ENCODE measurements at regions not wholly inside any gene's neighbourhood (a gene's known extent, or its start where the extent isn't known, plus 50 kb on each side); places are given as distances from the start of the nearest gene placed in this dataset.
"Not testable (repeated sequence)": the region's sequence is repeated elsewhere in the genome, so short reads cannot be mapped to it uniquely, and the experiment has no call there.

- DNase-seq: no peak
- intact Hi-C loops (cut with DNase I): no loop called here
Observed at GRCh38 chr3:145533696-145534095, 627.3 kb downstream of the PLOD2 start.

GRCh38 chr3:145536461-145536860 is 624.5 kb downstream of the PLOD2 start:
- no peak for DNase-seq
- intact Hi-C loops (cut with DNase I): no loop called here

DNA sequence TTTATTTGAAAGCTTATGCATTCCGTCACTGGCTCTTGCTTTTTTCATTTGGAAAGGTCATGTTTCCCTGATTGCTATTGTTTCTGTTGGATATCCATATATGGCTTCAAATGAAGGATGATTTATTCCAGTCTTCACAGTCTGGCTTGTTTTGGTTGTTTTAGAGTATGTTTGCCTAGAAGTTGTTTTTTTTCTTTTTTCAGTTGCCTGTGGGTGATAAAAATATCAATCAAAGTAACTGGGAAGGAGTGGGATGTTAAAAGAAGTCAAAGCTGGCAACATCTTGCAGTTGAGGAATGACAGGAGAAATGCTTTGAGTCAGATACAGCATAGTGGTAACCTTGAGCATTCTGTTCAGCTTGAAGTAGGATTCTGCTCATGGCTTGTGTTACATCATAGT is 610.5 kb downstream of the PLOD2 start:
- intact Hi-C loops (cut with DNase I): no loop called here
- DNase-seq: no peak

- intact Hi-C loops (cut with DNase I): no loop called here
- no peak for DNase-seq
Observed at GRCh38 chr3:145557405-145557804, 603.6 kb downstream of the PLOD2 start.

- no peak for DNase-seq
- intact Hi-C loops (cut with DNase I): no loop called here
Observed at GRCh38 chr3:145578471-145578870, 582.5 kb downstream of the PLOD2 start.

- no peak for DNase-seq
- intact Hi-C loops (cut with DNase I): no loop called here
Observed at GRCh38 chr3:145581694-145582093, 579.3 kb downstream of the PLOD2 start.

DNA sequence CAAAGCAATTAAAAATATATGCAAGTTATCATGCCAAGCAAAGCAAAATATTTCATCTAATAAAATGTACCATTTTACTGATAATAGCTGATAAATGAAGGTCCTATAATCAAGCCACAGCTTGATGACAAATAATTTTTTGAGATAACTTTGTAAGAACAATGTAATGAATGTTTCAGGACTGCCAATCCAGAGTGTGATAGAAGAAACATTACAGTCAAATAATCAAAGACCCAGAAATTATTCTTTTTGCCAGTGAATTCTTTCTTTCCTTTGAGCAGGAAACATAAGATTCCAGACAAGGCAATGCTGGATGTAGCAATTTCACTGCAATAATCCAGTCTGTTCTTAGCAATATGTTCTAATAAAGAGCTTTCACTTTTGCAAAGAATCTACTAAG is 556.1 kb downstream of the PLOD2 start:
- no peak for DNase-seq
- intact Hi-C loops (cut with DNase I): no loop called here

GRCh38 chr3:145620002-145620401 is 541.0 kb downstream of the PLOD2 start:
- peak in 3 of 10 donors; percentile 3 to 78 (median 13) for DNase-seq
- intact Hi-C loops (cut with DNase I): no loop called here

- no peak for DNase-seq
Observed at GRCh38 chr3:145620486-145620885, 540.5 kb downstream of the PLOD2 start.

DNA sequence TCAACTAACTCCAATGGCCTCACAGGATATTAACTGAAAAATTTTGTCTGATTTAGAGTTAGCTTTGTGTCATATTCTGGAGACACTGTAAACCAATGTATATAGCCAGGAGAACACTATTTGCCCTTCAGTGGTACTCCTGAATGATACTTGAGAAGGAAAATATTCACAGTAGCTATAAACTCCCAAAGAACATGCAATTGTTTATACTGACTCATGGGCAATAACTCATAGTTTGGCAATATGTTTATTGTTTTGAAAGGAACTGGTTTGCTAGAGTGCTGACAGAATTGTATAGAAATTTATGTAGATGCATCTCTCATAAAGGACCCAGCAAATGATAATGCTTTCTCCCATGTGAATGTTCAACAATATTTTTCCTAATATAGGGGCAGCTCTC is 537.6 kb downstream of the PLOD2 start:
- no peak for DNase-seq
- intact Hi-C loops (cut with DNase I): no loop called here

More at GRCh38 chr3:145620486-145620885, 540.5 kb downstream of the PLOD2 start:
- intact Hi-C loops (cut with DNase I): no loop called here

DNA sequence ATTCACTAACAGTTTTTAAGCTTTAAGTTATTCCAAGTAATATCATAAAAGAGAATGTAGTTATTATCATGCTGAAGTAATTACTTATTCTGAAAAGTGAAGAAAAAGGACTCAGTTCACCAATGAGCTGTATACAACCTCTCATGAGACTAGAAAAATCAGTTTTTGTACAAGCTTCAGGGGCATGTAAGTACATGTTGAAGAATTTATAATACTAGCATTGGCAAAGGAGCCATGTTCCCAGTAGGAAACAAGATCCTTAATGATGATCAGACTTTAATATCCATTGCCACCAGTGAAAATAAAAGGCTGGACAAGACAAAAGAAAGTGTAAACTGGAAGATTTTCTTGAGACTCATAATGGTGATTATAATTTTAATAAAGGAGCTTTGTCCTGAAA is 532.8 kb downstream of the PLOD2 start:
- DNase-seq: no peak
- intact Hi-C loops (cut with DNase I): no loop called here

DNA sequence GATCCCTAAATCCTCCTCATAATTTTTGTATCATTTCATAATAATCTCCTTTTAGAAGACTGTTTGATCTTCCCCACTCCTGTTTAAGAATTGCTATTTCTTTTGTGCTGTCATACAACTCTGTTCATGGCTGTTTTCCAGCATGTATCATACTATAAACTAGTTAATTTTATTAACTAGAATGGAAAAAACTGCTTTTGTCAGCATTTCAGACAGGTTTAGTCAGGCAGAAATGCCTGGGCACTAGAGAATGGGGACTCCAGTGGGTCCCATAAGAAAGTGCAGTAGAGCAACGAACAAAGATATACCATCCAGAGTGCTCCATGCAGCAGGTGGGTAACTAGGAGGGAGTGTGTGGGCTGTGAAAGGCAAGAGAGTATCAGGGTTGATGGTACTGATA is 523.9 kb downstream of the PLOD2 start:
- intact Hi-C loops (cut with DNase I): no loop called here
- no peak for DNase-seq

GRCh38 chr3:145639003-145639606 is 521.9 kb downstream of the PLOD2 start:
- DNase-seq: no peak
- intact Hi-C loops (cut with DNase I): no loop called here

GRCh38 chr3:145639875-145640274 is 521.1 kb downstream of the PLOD2 start:
- intact Hi-C loops (cut with DNase I): no loop called here

GRCh38 chr3:145648396-145648795 is 512.6 kb downstream of the PLOD2 start:
- intact Hi-C loops (cut with DNase I): no loop called here
- DNase-seq: no peak

More at GRCh38 chr3:145639875-145640274, 521.1 kb downstream of the PLOD2 start:
- no peak for DNase-seq

- intact Hi-C loops (cut with DNase I): no loop called here
- no peak for DNase-seq
Observed at GRCh38 chr3:145649368-145649887, 511.6 kb downstream of the PLOD2 start.

DNA sequence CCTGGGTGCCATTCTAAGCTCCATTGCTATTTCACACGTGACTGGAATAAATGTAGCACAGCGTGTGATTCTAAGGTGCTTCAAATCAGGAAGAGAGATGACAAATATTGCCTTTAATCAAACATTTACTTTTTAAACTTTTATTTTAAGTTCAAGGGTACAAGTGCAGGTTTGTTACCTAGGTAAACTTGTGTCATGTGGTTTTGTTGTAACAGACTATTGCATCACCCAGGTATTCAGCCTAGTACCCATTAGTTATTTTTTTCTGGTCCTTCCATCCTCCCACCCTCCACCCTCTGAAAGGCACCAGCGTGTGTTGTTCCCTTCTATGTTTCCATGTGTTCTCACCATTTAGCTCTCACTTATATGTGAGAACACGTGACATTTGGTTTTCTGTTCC is 510.8 kb downstream of the PLOD2 start:
- no peak for DNase-seq
- intact Hi-C loops (cut with DNase I): no loop called here

DNA sequence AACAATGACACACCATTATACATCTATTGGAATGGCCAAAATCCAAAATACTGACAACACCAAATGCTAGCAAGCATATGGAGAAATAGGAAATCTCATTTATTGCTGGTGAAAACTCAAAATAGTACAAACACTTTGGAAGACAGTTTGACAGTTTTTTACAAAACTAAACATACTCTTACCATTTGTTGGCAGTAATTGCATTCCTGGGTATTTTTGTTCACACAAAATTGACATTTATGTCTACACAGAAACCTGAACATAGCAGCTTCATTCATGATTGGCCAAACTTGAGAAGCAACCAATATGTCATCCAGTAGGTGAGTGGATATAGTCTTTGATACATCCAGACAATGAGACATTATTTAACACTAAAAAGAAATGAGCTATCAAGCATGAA is 489.9 kb downstream of the PLOD2 start:
- intact Hi-C loops (cut with DNase I): no loop called here
- DNase-seq: no peak

GRCh38 chr3:145673838-145674237 is 487.1 kb downstream of the PLOD2 start:
- intact Hi-C loops (cut with DNase I): no loop called here
- no peak for DNase-seq

DNA sequence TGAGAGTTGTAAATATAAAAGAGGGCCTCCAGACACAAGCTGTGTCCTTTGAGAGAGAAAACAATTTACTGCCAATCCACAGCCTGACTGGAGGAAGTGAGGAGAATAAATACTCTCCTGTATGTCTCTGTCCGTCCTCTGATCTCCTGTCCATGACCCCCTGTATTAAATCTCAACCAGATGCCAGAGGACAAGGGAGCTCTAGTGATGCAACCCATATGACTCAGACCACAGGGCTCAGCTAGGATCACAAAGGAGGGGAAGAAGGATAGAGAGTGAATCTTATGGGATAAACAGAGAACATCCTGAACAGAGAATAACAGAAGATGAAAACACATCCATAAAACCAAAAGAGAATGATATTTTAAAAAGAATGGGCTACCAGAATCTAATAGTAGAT is 482.6 kb downstream of the PLOD2 start:
- no peak for DNase-seq
- intact Hi-C loops (cut with DNase I): no loop called here

- intact Hi-C loops (cut with DNase I): no loop called here
- no peak for DNase-seq
Observed at GRCh38 chr3:145681181-145681580, 479.8 kb downstream of the PLOD2 start.

GRCh38 chr3:145687978-145688377 is 473.0 kb downstream of the PLOD2 start:
- intact Hi-C loops (cut with DNase I); DNase-seq: not testable (repeated sequence)

GRCh38 chr3:145692751-145693150 is 468.2 kb downstream of the PLOD2 start:
- no peak for DNase-seq
- intact Hi-C loops (cut with DNase I): no loop called here
